HepG2 (cell line): ENCODE measurements at regions not wholly inside any gene's neighbourhood (a gene's known extent, or its start where the extent isn't known, plus 50 kb on each side); places are given as distances from the start of the nearest gene placed in this dataset.
A peak's percentile ranks its signal among the peaks of the same experiment; 100 is the strongest.

ENCODE experiments used
- ATAC-seq: fragments of 200-7000 bp; cut with Tn5 transposase; 3 replicates; pipeline ENCODE4 v1.9.1; 2020; ENCODE audit warnings: mild to moderate bottlenecking, moderate library complexity
- BruUV-seq: library from RNA; stranded (reverse); fragments of 400-500 nt; replicated peaks from 2 replicates; lab custom pipeline; 2021; lab: Mats Ljungman, UMichigan
- CTCF ChIA-PET: fragments of 300-600 bp; formaldehyde crosslinking; extraction: SDS; loops from one replicate; lab custom pipeline; 2021; ENCODE audit warnings: low total read pairs, inconsistent platforms, low intra/inter-chr PET ratio; lab: Yijun Ruan, JAX
- POLR2A ChIA-PET: fragments of 350-600 bp; sonication (Branson Sonifier 250); formaldehyde crosslinking; loops from one replicate; lab custom pipeline; 2020; ENCODE audit warnings: antibody characterized with exemption, inconsistent platforms; lab: Yijun Ruan, JAX
- DNase-seq: peaks from one replicate; pipeline ENCODE4 v3.0.0-alpha.2; 2015; ENCODE audit warnings: low spot score
- FAIRE-seq: peaks from 3 replicates; lab custom pipeline; 2011; peaks lifted over from hg19 to GRCh38; lab: Jason Lieb, UNC
- H2AFZ ChIP-seq: one replicate; pipeline ENCODE4 v1.6.1; 2011; ENCODE audit warnings: low read length, inconsistent platforms
- H3K27ac ChIP-seq: fragments of 300-600 bp; 3 replicates; pipeline ENCODE4 v1.8.0; 2011; ENCODE audit warnings: mixed run types, mild to moderate bottlenecking, mixed read lengths, low read length, inconsistent platforms; ENCODE audit not compliant: insufficient read depth; ENCODE audit errors: extremely low read length
- H3K27me3 ChIP-seq, 2 experiments: fragments of 200-600 bp in 1 of 2; 2 replicates in 1 of 2; 3 replicates in 1 of 2; pipeline versions ENCODE4 v1.6.0 to v1.8.0; 2011; ENCODE audit warnings: low read length in 2 of 2, mild to moderate bottlenecking in 2 of 2, moderate library complexity in 2 of 2, inconsistent platforms in 1 of 2; ENCODE audit not compliant: insufficient read depth in 2 of 2, control insufficient read depth in 1 of 2
- H3K36me3 ChIP-seq, 2 experiments: fragments of 200-600 bp in 1 of 2; replicated peaks in 1 of 2; 2 replicates in 1 of 2; 3 replicates in 1 of 2; pipeline versions ENCODE4 v1.5.1 to v1.8.0; 2011; ENCODE audit warnings: low read length in 2 of 2, inconsistent platforms in 1 of 2; ENCODE audit not compliant: insufficient read depth in 2 of 2, control insufficient read depth in 1 of 2
- H3K4me1 ChIP-seq: 2 replicates; pipeline ENCODE4 v1.5.1; 2012; ENCODE audit warnings: low read length, inconsistent platforms; ENCODE audit not compliant: insufficient read depth
- H3K4me2 ChIP-seq: 2 replicates; pipeline ENCODE4 v1.6.0; 2011; ENCODE audit warnings: low read depth, low read length, inconsistent platforms
- H3K4me3 ChIP-seq, 3 experiments: fragments of 200-600 bp in 1 of 3; sonication (generic), shearing (Covaris generic) in 1 of 3; replicated peaks in 1 of 3; 2 replicates each; pipeline ENCODE4 v1.5.1; 2011 to 2016; ENCODE audit warnings: low read length in 3 of 3, inconsistent platforms in 2 of 3, low read depth in 2 of 3, mild to moderate bottlenecking in 2 of 3, control low read depth in 1 of 3, mixed read lengths in 1 of 3; ENCODE audit not compliant: insufficient read depth in 1 of 3
- H3K79me2 ChIP-seq: one replicate; pipeline ENCODE4 v1.6.1; 2011; ENCODE audit warnings: low read length, inconsistent platforms; ENCODE audit not compliant: insufficient read depth
- H3K9ac ChIP-seq: 2 replicates; pipeline ENCODE4 v1.6.0; 2011; ENCODE audit warnings: mild to moderate bottlenecking, low read depth, low read length, inconsistent platforms; ENCODE audit not compliant: insufficient read depth
- H3K9me3 ChIP-seq: 2 replicates; pipeline ENCODE4 v1.5.1; 2012; ENCODE audit warnings: mild to moderate bottlenecking, low read length
- H4K20me1 ChIP-seq: 2 replicates; pipeline ENCODE4 v1.6.0; 2011; ENCODE audit warnings: inconsistent platforms, mild to moderate bottlenecking, low read length, moderate library complexity; ENCODE audit not compliant: insufficient read depth
- ISL2 ChIP-seq: sonication (generic); formaldehyde crosslinking; IDR thresholded peaks from 2 replicates; pipeline ENCODE4 v1.5.0; 2020; ENCODE audit warnings: missing genetic modification reagents
- MAFF ChIP-seq: IDR thresholded peaks from 2 replicates; pipeline ENCODE4 v1.6.1; 2011; ENCODE audit warnings: low read depth, low read length, improper control_type of control experiment
- MAFK ChIP-seq, 2 experiments: IDR thresholded peaks in 1 of 2; conservative IDR thresholded peaks in 1 of 2; 2 replicates each; pipeline ENCODE4 v1.6.1; 2011; ENCODE audit warnings: improper control_type of control experiment in 2 of 2, low read length in 2 of 2
- RARA ChIP-seq: IDR thresholded peaks from 2 replicates; pipeline ENCODE4 v1.6.1; 2016; ENCODE audit warnings: missing genetic modification reagents, missing compliant biosample characterization
- TCF12 ChIP-seq, 2 experiments: fragments of 450-650 bp in 1 of 2; sonication (generic) in 1 of 2; formaldehyde crosslinking in 1 of 2; IDR thresholded peaks; 2 replicates each; pipeline versions ENCODE4 v1.6.1 to v1.8.0; 2017 to 2022; ENCODE audit warnings: antibody characterized with exemption in 1 of 2, mild to moderate bottlenecking in 1 of 2, missing genetic modification reagents in 1 of 2, moderate library complexity in 1 of 2
- ZBTB38 ChIP-seq: sonication (generic); formaldehyde crosslinking; IDR thresholded peaks from 2 replicates; pipeline ENCODE4 v1.5.1; 2020; ENCODE audit warnings: mild to moderate bottlenecking, missing genetic modification reagents
- ZNF180 ChIP-seq: sonication (generic); formaldehyde crosslinking; IDR thresholded peaks from 2 replicates; pipeline ENCODE4 v1.4.0; 2020; ENCODE audit warnings: low read depth, missing genetic modification reagents, borderline replicate concordance
- ZNF296 ChIP-seq: sonication (generic); formaldehyde crosslinking; conservative IDR thresholded peaks from 2 replicates; pipeline ENCODE4 v1.5.0; 2020; ENCODE audit warnings: mild to moderate bottlenecking, missing genetic modification reagents
- ZNF430 ChIP-seq: sonication (generic); formaldehyde crosslinking; IDR thresholded peaks from 2 replicates; pipeline ENCODE4 v1.9.0; 2021; ENCODE audit warnings: mild to moderate bottlenecking, missing genetic modification reagents
- WGBS: methylation state at CpG from one replicate; pipeline ENCODE4 v1.1.6; 2017; ENCODE audit warnings: low lambda C conversion rate; 5-methylcytosine and 5-hydroxymethylcytosine counted together
- in situ Hi-C: cut with HindIII; loops from 2 replicates; pipeline ENCODE4 v1.10.0; 2017; ENCODE audit warnings: low pct_unique_long_range_greater_than_20kb; ENCODE audit not compliant: extremely low pct_ligation_motif_present
- intact Hi-C: fragments of 100-400 bp; cut with micrococcal nuclease; formaldehyde crosslinking; loops from one replicate; pipeline ENCODE4 v1.10.0; 2022; ENCODE audit not compliant: unreplicated experiment
- TF ChIP-seq, protein P1 (sequence below): conservative IDR thresholded peaks from 2 replicates; pipeline ENCODE4 v1.6.1; 2018; ENCODE audit warnings: missing genetic modification reagents
- TF ChIP-seq, protein P2 (sequence below): sonication (generic); formaldehyde crosslinking; IDR thresholded peaks from 2 replicates; pipeline ENCODE4 v1.5.1; 2020; ENCODE audit warnings: missing genetic modification reagents, mild to moderate bottlenecking, borderline replicate concordance
- TF ChIP-seq, protein P3 (sequence below): sonication (generic); formaldehyde crosslinking; IDR thresholded peaks from 2 replicates; pipeline ENCODE4 v1.9.0; 2022; ENCODE audit warnings: low read depth, missing genetic modification reagents

DNA sequence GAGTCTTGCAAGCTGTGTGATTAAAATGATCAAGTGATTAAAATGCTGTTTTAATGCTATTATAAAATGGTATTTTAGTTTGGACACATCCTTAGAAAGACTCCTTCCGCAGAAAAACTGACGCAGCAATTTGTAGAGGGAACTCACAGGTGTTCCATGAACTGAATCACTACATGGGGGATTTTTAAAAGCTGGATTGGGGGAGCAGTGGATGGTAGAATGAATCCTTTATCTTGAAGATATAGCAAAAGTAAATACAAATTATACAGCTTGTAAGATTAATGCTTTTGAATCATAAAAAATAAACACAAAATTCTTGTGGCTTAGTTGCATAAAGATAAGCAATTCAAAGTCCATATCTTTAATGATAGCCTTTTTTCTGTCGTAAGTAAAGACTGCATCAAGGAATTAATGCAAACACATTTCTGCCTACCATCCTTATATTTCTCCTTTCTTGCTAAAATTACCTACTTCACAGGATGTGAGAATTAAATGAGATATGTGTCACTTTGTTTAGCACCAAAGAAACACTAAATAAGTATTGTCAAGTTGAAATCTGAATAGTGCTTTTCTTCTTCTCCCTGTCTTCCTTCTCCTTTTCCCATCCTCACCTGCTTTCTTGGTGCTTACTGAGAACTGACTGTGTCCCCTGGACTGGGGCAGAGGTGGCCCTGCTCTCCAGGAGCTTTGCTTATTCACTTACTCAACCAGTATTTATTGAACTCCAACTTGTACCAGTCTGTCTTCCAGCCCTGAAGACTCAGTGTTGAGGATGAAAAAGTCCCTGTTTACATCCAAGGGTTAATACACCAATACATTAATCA is 61.5 kb upstream of the F3 start:
- H4K20me1 ChIP-seq = no peaks in the 10 kb centered on the region
- WGBS = 48% methylated on average over 3 of the region's 3 CpGs
- CTCF ChIA-PET = no interaction called here
- no peaks in the 10 kb centered on the region for H3K27me3 ChIP-seq
- no peak overlapping the region for H2AFZ ChIP-seq
- BruUV-seq = no TSS peak
- H3K4me1 ChIP-seq = peaks cover 44% of the 10 kb centered on the region
- no peak for DNase-seq
- TF ChIP-seq MAFF = peak; percentile 47; the same call in 1 of the 2 replicates
- TF ChIP-seq ZNF180 (CRISPR knock-in tag) = no peak
- peak; percentile 5 to 31; a peak in 1 of 4 replicates for TF ChIP-seq MAFK (conservative IDR thresholded peaks at IDR 0.05 in 1 of 2, IDR thresholded peaks at IDR 0.05 in 1 of 2; ENCODE audit: low read length in 2 of 2)
- TF ChIP-seq, all 625 proteins: peak for 2
- no peaks in the 10 kb centered on the region for H3K9me3 ChIP-seq
- ATAC-seq (no peak), FAIRE-seq (no peak)
- H3K4me2 ChIP-seq = no peak overlapping the region
- H3K4me3 ChIP-seq = no peak overlapping the region
- no peak overlapping the region for H3K9ac ChIP-seq
- intact Hi-C loops (no loop called here), in situ Hi-C loops (loop anchor here (10.0 kb wide), 1 partner anchor 202 kb away; no protein-coding TSS in a partner anchor)
- no peaks in the 10 kb centered on the region for H3K36me3 ChIP-seq
- H3K79me2 ChIP-seq = no peaks in the 10 kb centered on the region
- POLR2A ChIA-PET = no interaction called here
- H3K27ac ChIP-seq = no peak overlapping the region

DNA sequence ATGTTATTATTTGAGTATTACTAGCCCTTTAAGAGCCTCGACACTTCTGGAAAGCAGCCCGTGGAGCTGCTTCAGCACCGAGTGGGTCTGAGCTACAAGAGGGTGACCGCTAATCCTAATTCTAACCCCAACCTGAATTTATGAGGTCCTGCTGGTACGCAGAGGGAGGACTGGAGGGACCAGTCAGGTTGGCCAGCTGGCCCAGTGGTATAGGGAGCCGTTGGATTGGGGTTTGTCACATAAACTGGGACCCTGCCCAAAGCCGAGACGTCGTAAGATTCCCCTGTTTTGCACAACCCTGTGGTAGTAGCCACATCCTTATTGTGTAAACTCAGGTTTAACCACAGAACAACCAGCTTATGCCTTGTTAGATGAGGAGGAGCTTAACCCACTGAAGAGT is 60.8 kb upstream of the F3 start:
- WGBS = 21% methylated on average over 7 of the region's 9 CpGs
- no peaks in the 10 kb centered on the region for H4K20me1 ChIP-seq
- BruUV-seq = no TSS peak
- no peak overlapping the region for H3K27ac ChIP-seq
- H3K27me3 ChIP-seq = no peaks in the 10 kb centered on the region
- no peak overlapping the region for H3K9ac ChIP-seq
- FAIRE-seq = no peak
- no peak overlapping the region for H3K4me3 ChIP-seq
- no peaks in the 10 kb centered on the region for H3K9me3 ChIP-seq
- intact Hi-C loops (no loop called here), in situ Hi-C loops (loop anchor here (10.0 kb wide), 1 partner anchor 202 kb away; no protein-coding TSS in a partner anchor)
- no peak for ATAC-seq
- H3K36me3 ChIP-seq = no peaks in the 10 kb centered on the region
- H3K4me2 ChIP-seq = no peak overlapping the region
- no peak overlapping the region for H2AFZ ChIP-seq
- ChIA-PET CTCF (no interaction called here), POLR2A (no interaction called here)
- H3K4me1 ChIP-seq = peaks cover 37% of the 10 kb centered on the region
- DNase-seq = no peak
- H3K79me2 ChIP-seq = no peaks in the 10 kb centered on the region
- TF ChIP-seq TCF12 (IDR thresholded peaks at IDR 0.05) (no peak), TCF12 (CRISPR knock-in tag; IDR thresholded peaks at IDR 0.05) (no peak), ISL2 (CRISPR knock-in tag) (no peak), ZBTB38 (CRISPR knock-in tag) (no peak), ZNF430 (no peak), RARA (CRISPR knock-in tag) (no peak), ZNF296 (CRISPR knock-in tag) (no peak)
- TF ChIP-seq, protein P1, sequence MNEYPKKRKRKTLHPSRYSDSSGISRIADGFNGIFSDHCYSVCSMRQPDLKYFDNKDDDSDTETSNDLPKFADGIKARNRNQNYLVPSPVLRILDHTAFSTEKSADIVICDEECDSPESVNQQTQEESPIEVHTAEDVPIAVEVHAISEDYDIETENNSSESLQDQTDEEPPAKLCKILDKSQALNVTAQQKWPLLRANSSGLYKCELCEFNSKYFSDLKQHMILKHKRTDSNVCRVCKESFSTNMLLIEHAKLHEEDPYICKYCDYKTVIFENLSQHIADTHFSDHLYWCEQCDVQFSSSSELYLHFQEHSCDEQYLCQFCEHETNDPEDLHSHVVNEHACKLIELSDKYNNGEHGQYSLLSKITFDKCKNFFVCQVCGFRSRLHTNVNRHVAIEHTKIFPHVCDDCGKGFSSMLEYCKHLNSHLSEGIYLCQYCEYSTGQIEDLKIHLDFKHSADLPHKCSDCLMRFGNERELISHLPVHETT (CRISPR knock-in tag) = no peak
- TF ChIP-seq, protein P2, sequence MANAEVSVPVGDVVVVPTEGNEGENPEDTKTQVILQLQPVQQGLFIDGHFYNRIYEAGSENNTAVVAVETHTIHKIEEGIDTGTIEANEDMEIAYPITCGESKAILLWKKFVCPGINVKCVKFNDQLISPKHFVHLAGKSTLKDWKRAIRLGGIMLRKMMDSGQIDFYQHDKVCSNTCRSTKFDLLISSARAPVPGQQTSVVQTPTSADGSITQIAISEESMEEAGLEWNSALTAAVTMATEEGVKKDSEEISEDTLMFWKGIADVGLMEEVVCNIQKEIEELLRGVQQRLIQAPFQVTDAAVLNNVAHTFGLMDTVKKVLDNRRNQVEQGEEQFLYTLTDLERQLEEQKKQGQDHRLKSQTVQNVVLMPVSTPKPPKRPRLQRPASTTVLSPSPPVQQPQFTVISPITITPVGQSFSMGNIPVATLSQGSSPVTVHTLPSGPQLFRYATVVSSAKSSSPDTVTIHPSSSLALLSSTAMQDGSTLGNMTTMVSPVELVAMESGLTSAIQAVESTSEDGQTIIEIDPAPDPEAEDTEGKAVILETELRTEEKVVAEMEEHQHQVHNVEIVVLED (CRISPR knock-in tag) = no peak
- TF ChIP-seq, protein P3, sequence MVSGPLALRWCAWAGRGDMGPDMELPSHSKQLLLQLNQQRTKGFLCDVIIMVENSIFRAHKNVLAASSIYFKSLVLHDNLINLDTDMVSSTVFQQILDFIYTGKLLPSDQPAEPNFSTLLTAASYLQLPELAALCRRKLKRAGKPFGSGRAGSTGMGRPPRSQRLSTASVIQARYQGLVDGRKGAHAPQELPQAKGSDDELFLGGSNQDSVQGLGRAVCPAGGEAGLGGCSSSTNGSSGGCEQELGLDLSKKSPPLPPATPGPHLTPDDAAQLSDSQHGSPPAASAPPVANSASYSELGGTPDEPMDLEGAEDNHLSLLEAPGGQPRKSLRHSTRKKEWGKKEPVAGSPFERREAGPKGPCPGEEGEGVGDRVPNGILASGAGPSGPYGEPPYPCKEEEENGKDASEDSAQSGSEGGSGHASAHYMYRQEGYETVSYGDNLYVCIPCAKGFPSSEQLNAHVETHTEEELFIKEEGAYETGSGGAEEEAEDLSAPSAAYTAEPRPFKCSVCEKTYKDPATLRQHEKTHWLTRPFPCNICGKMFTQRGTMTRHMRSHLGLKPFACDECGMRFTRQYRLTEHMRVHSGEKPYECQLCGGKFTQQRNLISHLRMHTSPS (CRISPR knock-in tag) = no peak
